CD14-positive monocyte (primary cell): ENCODE measurements at regions not wholly inside any gene's neighbourhood (a gene's known extent, or its start where the extent isn't known, plus 50 kb on each side); places are given as distances from the start of the nearest gene placed in this dataset.

Source experiments
- DNase-seq, 3 donors: peaks; one replicate each; pipeline ENCODE4 v3.0.0-alpha.2; 2011 to 2022
- H2AFZ ChIP-seq: 2 replicates; pipeline ENCODE4 v1.6.0; 2012; ENCODE audit warnings: mild to moderate bottlenecking, low read depth, low read length, inconsistent platforms; ENCODE audit not compliant: insufficient read depth, poor library complexity, severe bottlenecking
- H3K27ac ChIP-seq, 2 donors: 1 replicate in 1 of 2; 2 replicates in 1 of 2; pipeline ENCODE4 v1.5.1; 2012 to 2013; ENCODE audit warnings: low read length in 2 of 2, control low read depth in 1 of 2, inconsistent platforms in 1 of 2, low read depth in 1 of 2, mild to moderate bottlenecking in 1 of 2
- H3K27me3 ChIP-seq, 2 donors: one replicate each; pipeline versions ENCODE4 v1.6.0 to v1.6.1; 2011 to 2013; ENCODE audit warnings: low read length in 2 of 2; ENCODE audit not compliant: control insufficient read depth in 2 of 2, insufficient read depth in 2 of 2
- H3K36me3 ChIP-seq, 2 donors: replicated peaks in 1 of 2; 1 replicate in 1 of 2; 2 replicates in 1 of 2; pipeline versions ENCODE4 v1.5.1 to v1.6.1; 2012 to 2013; ENCODE audit warnings: low read length in 2 of 2, control low read depth in 1 of 2, inconsistent platforms in 1 of 2, mild to moderate bottlenecking in 1 of 2; ENCODE audit not compliant: insufficient read depth in 2 of 2, control insufficient read depth in 1 of 2
- H3K4me1 ChIP-seq, 2 donors: 1 replicate in 1 of 2; 2 replicates in 1 of 2; pipeline versions ENCODE4 v1.5.1 to v1.6.1; 2012 to 2013; ENCODE audit warnings: low read length in 2 of 2, control low read depth in 1 of 2, inconsistent platforms in 1 of 2, mild to moderate bottlenecking in 1 of 2, moderate library complexity in 1 of 2; ENCODE audit not compliant: insufficient read depth in 2 of 2, control insufficient read depth in 1 of 2
- H3K4me2 ChIP-seq: replicated peaks from 2 replicates; pipeline ENCODE3; 2012; ENCODE audit warnings: low read length, moderate library complexity, mild to moderate bottlenecking; ENCODE audit not compliant: poor library complexity, severe bottlenecking; ENCODE audit errors: extremely low read depth
- H3K4me3 ChIP-seq, 3 experiments: fragments of 200-600 bp in 1 of 3; sonication (generic) in 1 of 3; replicated peaks in 1 of 3; 1 replicate in 2 of 3; 2 replicates in 1 of 3; pipeline ENCODE4 v1.5.1; 2011 to 2013; ENCODE audit warnings: low read length in 3 of 3, mild to moderate bottlenecking in 3 of 3, control low read depth in 2 of 3, low read depth in 2 of 3, inconsistent platforms in 1 of 3, moderate library complexity in 1 of 3
- H3K79me2 ChIP-seq: 2 replicates; pipeline ENCODE4 v1.6.0; 2012; ENCODE audit warnings: mild to moderate bottlenecking, control low read depth, inconsistent platforms, low read length, moderate library complexity; ENCODE audit not compliant: insufficient read depth
- H3K9ac ChIP-seq: 2 replicates; pipeline ENCODE4 v1.6.0; 2017; ENCODE audit warnings: low read length, mild to moderate bottlenecking; ENCODE audit not compliant: insufficient read depth, poor library complexity, severe bottlenecking
- H3K9me3 ChIP-seq, 2 donors: replicated peaks in 1 of 2; 1 replicate in 1 of 2; 2 replicates in 1 of 2; pipeline versions ENCODE4 v1.5.1 to v1.6.1; 2012 to 2013; ENCODE audit warnings: low read length in 2 of 2, control low read depth in 1 of 2; ENCODE audit not compliant: control insufficient read depth in 1 of 2, insufficient read depth in 1 of 2
- H4K20me1 ChIP-seq: 2 replicates; pipeline ENCODE4 v1.6.0; 2012; ENCODE audit warnings: mild to moderate bottlenecking, low read length, control low read depth, moderate library complexity; ENCODE audit not compliant: insufficient read depth
- H3K27ac Mint-ChIP-seq, 7 donors: one replicate each; pipeline ENCODE4 v1.8.0; 2020; ENCODE audit warnings: mild to moderate bottlenecking in 7 of 7, mixed read lengths in 7 of 7, moderate library complexity in 6 of 7, inconsistent platforms in 2 of 7
- H3K27me3 Mint-ChIP-seq, 3 donors: one replicate each; pipeline ENCODE4 v1.8.0; 2021 to 2022; ENCODE audit warnings: low read depth in 3 of 3, mild to moderate bottlenecking in 3 of 3, mixed read lengths in 3 of 3, moderate library complexity in 3 of 3, inconsistent platforms in 1 of 3
- H3K36me3 Mint-ChIP-seq, 2 donors: one replicate each; pipeline ENCODE4 v1.8.0; 2020; ENCODE audit warnings: mixed read lengths in 2 of 2, inconsistent platforms in 1 of 2, mild to moderate bottlenecking in 1 of 2
- H3K4me1 Mint-ChIP-seq: one replicate; pipeline ENCODE4 v1.8.0; 2020; ENCODE audit warnings: mild to moderate bottlenecking, mixed read lengths
- H3K4me3 Mint-ChIP-seq, 2 donors: one replicate each; pipeline ENCODE4 v1.8.0; 2020; ENCODE audit warnings: mild to moderate bottlenecking in 2 of 2, mixed read lengths in 2 of 2, moderate library complexity in 1 of 2
- H3K9me3 Mint-ChIP-seq, 7 donors: one replicate each; pipeline ENCODE4 v1.8.0; 2020 to 2022; ENCODE audit warnings: mixed read lengths in 7 of 7, mild to moderate bottlenecking in 6 of 7, moderate library complexity in 6 of 7, inconsistent platforms in 2 of 7
- CTCF ChIP-seq: fragments of 200-600 bp; IDR thresholded peaks from one replicate; pipeline ENCODE4 v1.8.0; 2022; ENCODE audit warnings: antibody characterized with exemption, mild to moderate bottlenecking
- WGBS: methylation state at CpG from one replicate; pipeline ENCODE4 v1.1.5; 2013; ENCODE audit warnings: missing lambda C conversion rate; ENCODE audit not compliant: insufficient coverage; 5-methylcytosine and 5-hydroxymethylcytosine counted together
- intact Hi-C, 2 donors: fragments of 100-400 bp; cut with micrococcal nuclease; formaldehyde crosslinking; loops; one replicate each; pipeline versions ENCODE4 v1.15.0 to v1.15.1; 2023

- TF ChIP-seq CTCF: no peak
- intact Hi-C loops: no loop called here
- no peak overlapping the region for H3K4me2 ChIP-seq
- no peak for DNase-seq
- H3K4me1 Mint-ChIP-seq: no peaks in the 10 kb centered on the region
- H4K20me1 ChIP-seq: no peaks in the 10 kb centered on the region
- H3K27me3 ChIP-seq: no peaks in the 10 kb centered on the region
- H3K9me3 ChIP-seq: no peaks in the 10 kb centered on the region
- H3K27ac ChIP-seq: no peak overlapping the region
- no peaks in the 10 kb centered on the region for H3K36me3 Mint-ChIP-seq
- no peak overlapping the region for H3K4me3 ChIP-seq
- no peaks in the 10 kb centered on the region for H3K79me2 ChIP-seq
- no CpG with 5 or more reads among the region's 2 CpGs for WGBS
- H2AFZ ChIP-seq: no peak overlapping the region
- no peaks in the 10 kb centered on the region for H3K36me3 ChIP-seq
- no peak overlapping the region for H3K4me3 Mint-ChIP-seq
- peaks cover 0 to 3% (median 0%) of the 10 kb centered on the region in 7 donors for H3K9me3 Mint-ChIP-seq
- H3K4me1 ChIP-seq: no peaks in the 10 kb centered on the region
- no peak overlapping the region for H3K9ac ChIP-seq
- H3K27me3 Mint-ChIP-seq: no peaks in the 10 kb centered on the region
- H3K27ac Mint-ChIP-seq: no peak overlapping the region
Measured at GRCh38 chr4:58935332-58935731, 1825.1 kb upstream of the IGFBP7 start.

- Histone ChIP-seq H3K9me3 (no peaks in the 10 kb centered on the region), H3K4me3 (no peak overlapping the region), H2AFZ (no peak overlapping the region), H3K36me3 (no peaks in the 10 kb centered on the region), H3K79me2 (no peaks in the 10 kb centered on the region), H3K27me3 (no peaks in the 10 kb centered on the region), H3K4me1 (no peaks in the 10 kb centered on the region), H3K4me2 (no peak overlapping the region), H3K27ac (no peak overlapping the region), H4K20me1 (no peaks in the 10 kb centered on the region), H3K9ac (no peak overlapping the region)
- WGBS: no CpG with 5 or more reads among the region's 1 CpG
- no peaks in the 10 kb centered on the region for H3K36me3 Mint-ChIP-seq
- H3K9me3 Mint-ChIP-seq: peaks cover 0 to 1% (median 0%) of the 10 kb centered on the region in 7 donors
- H3K4me3 Mint-ChIP-seq: no peak overlapping the region
- intact Hi-C loops: no loop called here
- no peak for TF ChIP-seq CTCF
- no peak overlapping the region for H3K27ac Mint-ChIP-seq
- no peak for DNase-seq
- H3K4me1 Mint-ChIP-seq: no peaks in the 10 kb centered on the region
- no peaks in the 10 kb centered on the region for H3K27me3 Mint-ChIP-seq
Measured at GRCh38 chr4:58936436-58936835, 1826.3 kb upstream of the IGFBP7 start.
